Retinal pigment epithelial cell (primary cell): ENCODE measurements at regions not wholly inside any gene's neighbourhood (a gene's known extent, or its start where the extent isn't known, plus 50 kb on each side); places are given as distances from the start of the nearest gene placed in this dataset.

ENCODE experiments used
- DNase-seq: peaks from one replicate; pipeline ENCODE4 v3.0.0-alpha.2; 2010; ENCODE audit warnings: low read depth
- H3K4me3 ChIP-seq: 2 replicates; pipeline ENCODE4 v1.5.1; 2011; ENCODE audit warnings: mild to moderate bottlenecking, low read length, control low read depth, moderate library complexity
- CTCF ChIP-seq: conservative IDR thresholded peaks from 2 replicates; pipeline ENCODE4 v1.5.1; 2011; ENCODE audit warnings: low read depth, low read length, control low read depth, inconsistent platforms

- TF ChIP-seq CTCF = no peak
- no peak for DNase-seq
- H3K4me3 ChIP-seq = no peak overlapping the region
Observed at GRCh38 chr9:118569148-118569547, 800.1 kb downstream of the BRINP1 start.

DNA sequence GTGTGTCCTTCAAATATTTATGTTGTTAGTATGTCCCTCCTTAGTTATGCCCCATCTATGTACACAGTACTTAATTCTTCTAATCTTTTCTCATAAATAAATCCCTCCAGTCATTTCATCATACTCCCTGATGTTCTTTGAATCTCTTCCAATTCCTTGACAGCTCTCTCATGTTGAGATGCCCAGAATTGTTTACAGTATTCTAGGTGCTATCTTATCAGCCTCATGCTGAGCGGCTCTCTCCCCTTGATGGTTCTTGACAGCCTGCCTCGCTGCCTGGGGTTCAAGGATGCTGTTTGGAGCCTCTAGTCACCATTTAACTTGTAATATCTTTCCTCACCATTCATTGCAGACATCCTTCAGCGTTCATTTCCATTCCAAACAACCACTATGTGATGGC, 799.2 kb downstream of the BRINP1 start:
- no peak for TF ChIP-seq CTCF
- DNase-seq = no peak
- H3K4me3 ChIP-seq = no peak overlapping the region

DNA sequence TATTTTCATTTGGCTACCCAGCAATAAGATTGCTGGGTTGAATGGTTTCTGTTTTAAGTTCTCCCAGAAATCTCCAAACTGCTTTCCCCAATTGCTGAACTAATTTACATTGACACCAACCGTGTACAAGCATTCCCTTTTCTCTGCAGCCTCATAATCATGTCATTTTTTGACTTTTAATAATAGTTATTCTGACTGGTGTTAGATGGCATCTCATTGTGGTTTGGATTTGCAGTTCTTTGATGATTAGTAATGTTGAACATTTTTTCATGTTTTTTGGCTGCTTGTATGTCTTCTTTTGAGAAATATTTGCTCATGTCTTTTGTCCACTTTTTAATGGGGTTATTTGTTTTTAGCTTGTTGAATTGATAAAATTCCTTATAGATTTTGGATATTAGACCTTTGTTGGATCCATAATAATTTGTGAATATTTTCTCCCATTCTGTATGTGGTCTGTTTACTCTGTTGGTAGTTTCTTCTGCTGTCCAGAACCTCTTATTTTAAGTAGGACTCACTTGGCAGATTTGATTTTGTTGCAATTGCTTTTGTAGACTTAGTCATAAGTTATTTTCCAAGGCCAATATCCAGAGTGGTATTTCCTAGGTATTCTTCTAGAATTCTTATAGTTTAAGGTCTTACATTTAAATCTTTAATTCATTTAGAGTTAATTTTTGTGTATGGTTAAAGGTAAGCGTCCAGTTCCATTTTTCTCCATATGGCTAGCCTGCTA, 793.7 kb downstream of the BRINP1 start:
- no peak for TF ChIP-seq CTCF
- H3K4me3 ChIP-seq = no peak overlapping the region

GRCh38 chr9:118577121-118577520, 792.1 kb downstream of the BRINP1 start:
- DNase-seq = no peak
- TF ChIP-seq CTCF = no peak
- H3K4me3 ChIP-seq = no peak overlapping the region

More for the DNA sequence above, 793.7 kb downstream of the BRINP1 start:
- DNase-seq = no peak

GRCh38 chr9:118578467-118578866, 790.8 kb downstream of the BRINP1 start:
- TF ChIP-seq CTCF = no peak
- no peak for DNase-seq
- H3K4me3 ChIP-seq = no peak overlapping the region

- H3K4me3 ChIP-seq = no peak overlapping the region
- no peak for DNase-seq
- no peak for TF ChIP-seq CTCF
Observed at GRCh38 chr9:118583414-118583813, 785.8 kb downstream of the BRINP1 start.

DNA sequence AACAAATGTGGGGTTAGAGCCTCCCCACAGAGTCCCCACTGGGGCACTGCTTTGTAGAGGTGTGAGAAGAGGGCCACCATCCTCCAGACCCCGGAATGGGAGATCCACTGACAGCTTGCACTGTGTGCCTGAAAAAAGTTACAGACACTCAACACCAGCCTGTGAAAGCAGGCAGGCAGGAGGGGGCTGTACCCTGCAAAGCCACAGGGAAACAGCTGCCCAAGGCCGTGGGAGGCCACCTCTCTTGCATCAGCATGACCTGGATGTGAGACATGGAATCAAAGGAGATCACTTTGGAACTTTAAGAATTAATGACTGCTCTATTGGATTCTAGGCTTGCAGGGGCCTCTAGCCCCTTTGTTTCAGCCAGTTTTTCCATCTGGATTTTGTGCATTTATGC, 782.3 kb downstream of the BRINP1 start:
- TF ChIP-seq CTCF = no peak
- no peak overlapping the region for H3K4me3 ChIP-seq
- DNase-seq = no peak
